Epithelial cell of prostate (primary cell): ENCODE measurements at regions not wholly inside any gene's neighbourhood (a gene's known extent, or its start where the extent isn't known, plus 50 kb on each side); places are given as distances from the start of the nearest gene placed in this dataset.
A peak's percentile ranks its signal among the peaks of the same experiment; 100 is the strongest.

Experiments
- DNase-seq: peaks from one replicate; pipeline ENCODE4 v3.0.0-alpha.2; 2011; ENCODE audit warnings: low read depth, low spot score
- H3K27ac ChIP-seq: fragments of 450-650 bp; 2 replicates; pipeline ENCODE4 v1.5.1; 2017; ENCODE audit warnings: mild to moderate bottlenecking

- peak overlapping the region; percentile 28 for H3K27ac ChIP-seq
- DNase-seq = no peak
These were observed 969.2 kb upstream of the SLC35B3 start for GRCh38 chr6:9404351-9405146.

DNA sequence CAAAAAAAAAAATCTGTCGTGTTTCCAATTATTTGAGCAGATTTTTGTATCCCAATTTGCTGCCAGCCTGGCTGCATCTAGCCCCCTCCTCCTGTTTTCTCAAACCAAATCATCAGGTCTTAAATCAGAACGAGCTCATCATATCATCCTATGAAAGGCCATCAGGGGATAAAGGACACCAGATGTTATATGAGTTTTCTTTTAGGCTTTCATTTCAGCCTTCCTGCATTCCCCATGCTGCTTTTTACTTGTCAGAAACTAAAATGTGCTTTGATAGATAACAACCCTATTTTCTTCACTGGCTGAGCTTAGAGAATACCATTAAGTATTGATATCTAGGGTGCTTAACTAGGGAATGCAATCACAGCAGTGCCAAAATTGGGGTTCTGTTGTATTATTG lies 968.4 kb upstream of the SLC35B3 start:
- H3K27ac ChIP-seq = no peak overlapping the region
- no peak for DNase-seq

DNA sequence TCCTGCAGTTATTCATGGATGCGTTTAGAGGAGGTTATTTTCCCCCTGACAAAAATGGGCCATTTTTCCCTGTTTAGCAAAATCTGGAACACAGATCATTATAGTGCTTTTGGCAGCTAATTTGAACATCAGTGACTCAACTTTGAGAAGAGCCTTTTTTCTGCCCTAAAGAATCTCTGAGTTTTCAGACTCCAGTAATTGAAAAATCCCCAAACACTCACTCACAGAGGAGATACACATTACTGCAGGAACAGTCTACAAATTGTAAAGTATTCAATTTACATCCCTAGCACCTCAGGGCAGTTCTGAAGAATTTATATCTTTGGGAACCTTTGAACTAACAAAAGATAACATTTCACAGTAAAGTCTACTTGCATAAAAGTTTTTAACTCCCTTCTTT lies 966.6 kb upstream of the SLC35B3 start:
- DNase-seq = no peak
- H3K27ac ChIP-seq = no peak overlapping the region

DNA sequence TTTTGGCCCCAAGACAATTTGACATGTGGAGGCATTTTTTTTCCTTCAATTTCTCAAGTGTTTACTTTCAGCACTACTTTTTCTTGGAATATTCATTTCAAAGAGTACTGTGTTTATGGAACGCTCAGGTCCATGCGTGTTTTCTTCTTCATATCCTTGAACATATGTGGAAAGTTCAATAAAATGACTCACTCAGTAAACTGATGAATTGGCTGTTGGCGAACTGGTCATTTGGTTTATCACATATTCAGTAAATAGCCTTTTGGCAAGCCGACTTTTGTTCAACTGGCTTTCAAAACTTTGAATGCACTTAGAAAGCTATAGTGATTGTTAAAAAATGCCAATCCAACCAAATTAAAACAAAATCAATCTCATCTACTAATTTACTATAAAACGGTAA lies 964.6 kb upstream of the SLC35B3 start:
- DNase-seq = peak; percentile 20
- H3K27ac ChIP-seq = peak overlapping the region; percentile 7

DNA sequence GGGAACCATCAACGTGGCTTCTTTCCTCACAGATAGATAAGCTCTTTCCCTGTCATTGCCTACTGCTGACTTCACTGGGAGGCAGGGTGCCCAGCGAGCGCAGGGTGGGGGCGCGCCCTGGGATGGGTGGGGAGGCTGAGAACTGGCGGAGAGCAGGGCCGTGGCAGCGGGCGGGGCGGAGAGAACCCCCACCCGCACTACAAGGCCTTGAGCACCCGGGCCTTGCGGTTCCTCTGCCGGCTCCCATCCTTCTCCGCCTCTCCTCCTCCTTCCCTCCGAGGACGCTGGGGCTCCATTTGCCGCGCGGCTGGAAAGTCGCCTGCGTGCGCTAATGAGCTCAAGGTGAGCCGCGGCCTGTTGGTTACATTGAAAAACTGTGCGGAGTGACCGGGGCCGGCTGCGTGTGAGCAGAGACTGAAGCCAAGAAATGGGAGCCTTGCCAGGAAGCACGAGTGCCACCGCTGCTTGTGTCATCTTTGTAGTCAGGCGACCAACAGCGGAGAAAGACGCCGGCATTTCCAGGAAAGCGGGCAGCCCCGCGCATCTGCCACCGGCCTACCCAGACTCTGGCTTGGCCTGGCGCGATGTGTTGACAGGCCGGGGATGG lies 963.5 kb upstream of the SLC35B3 start:
- no peak overlapping the region for H3K27ac ChIP-seq
- DNase-seq = no peak

- peak; percentile 16 for DNase-seq
- no peak overlapping the region for H3K27ac ChIP-seq
These were observed 962.9 kb upstream of the SLC35B3 start for GRCh38 chr6:9398071-9398766.

- no peak overlapping the region for H3K27ac ChIP-seq
- DNase-seq = no peak
These were observed 953.3 kb upstream of the SLC35B3 start for GRCh38 chr6:9388596-9388995.

- DNase-seq = no peak
- no peak overlapping the region for H3K27ac ChIP-seq
These were observed 945.2 kb upstream of the SLC35B3 start for GRCh38 chr6:9380568-9380967.

GRCh38 chr6:9373308-9373707 lies 938.0 kb upstream of the SLC35B3 start:
- H3K27ac ChIP-seq = no peak overlapping the region
- no peak for DNase-seq

GRCh38 chr6:9370480-9370879 lies 935.1 kb upstream of the SLC35B3 start:
- DNase-seq = no peak
- no peak overlapping the region for H3K27ac ChIP-seq

DNA sequence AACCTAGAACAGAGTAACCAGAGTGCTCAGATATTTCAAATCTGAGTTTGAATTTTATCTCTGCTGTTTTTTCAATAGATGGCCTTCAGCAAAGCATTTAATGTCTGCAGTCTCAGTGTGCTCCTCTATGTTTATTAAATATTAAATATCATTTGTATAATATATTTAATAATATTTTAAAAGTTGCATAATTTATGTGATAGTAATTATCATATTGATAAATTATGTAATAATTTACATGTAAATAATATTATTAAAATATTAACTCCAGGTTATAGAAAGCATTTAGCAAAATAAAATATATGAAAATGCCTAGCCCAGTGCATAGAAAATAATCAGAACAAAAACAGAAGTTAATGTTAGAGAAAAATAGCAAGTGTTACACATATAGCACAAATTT lies 930.0 kb upstream of the SLC35B3 start:
- H3K27ac ChIP-seq = no peak overlapping the region
- DNase-seq = no peak

DNA sequence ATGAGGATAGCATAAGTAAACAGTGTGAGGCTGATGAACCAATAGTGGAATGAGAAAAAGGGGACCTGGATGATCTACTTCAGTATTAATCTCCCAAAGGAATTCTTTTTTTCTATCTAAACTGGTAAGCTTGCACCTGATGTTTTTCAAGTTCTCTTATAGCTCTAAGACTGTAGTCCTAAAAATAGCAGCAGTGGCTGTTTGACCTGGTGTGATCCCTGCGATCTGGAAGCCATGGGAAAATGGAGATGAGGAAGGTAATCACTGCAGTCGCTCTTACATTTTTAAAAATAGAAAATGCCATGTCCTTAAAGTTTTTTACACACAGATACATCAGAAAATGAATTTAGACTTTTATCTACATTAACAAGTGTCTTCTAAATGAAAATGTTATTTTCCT lies 926.4 kb upstream of the SLC35B3 start:
- H3K27ac ChIP-seq = no peak overlapping the region
- DNase-seq = no peak

GRCh38 chr6:9360881-9361280 lies 925.5 kb upstream of the SLC35B3 start:
- DNase-seq = no peak
- no peak overlapping the region for H3K27ac ChIP-seq

GRCh38 chr6:9347608-9348007 lies 912.3 kb upstream of the SLC35B3 start:
- H3K27ac ChIP-seq = no peak overlapping the region
- no peak for DNase-seq

DNA sequence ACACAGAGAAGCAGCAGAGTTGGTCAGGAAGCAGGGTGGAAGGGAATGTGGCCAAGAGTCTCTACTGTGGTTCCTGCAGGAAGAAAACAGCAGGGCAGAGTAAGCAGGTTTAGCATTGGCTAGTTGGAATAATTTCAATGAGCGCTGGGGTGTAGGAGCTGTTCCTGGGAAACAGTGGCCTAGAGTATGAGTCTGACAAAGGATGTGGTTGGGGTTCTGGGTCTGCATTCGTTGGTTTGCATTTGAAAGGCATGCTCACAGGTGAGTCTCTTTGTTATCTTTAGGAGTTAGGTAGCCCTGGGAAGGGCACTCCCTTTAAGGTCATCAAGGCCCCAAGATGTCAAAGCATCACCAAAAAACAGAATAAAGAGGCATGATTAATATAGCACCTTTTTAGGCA lies 911.6 kb upstream of the SLC35B3 start:
- no peak for DNase-seq
- no peak overlapping the region for H3K27ac ChIP-seq

GRCh38 chr6:9335431-9335830 lies 900.1 kb upstream of the SLC35B3 start:
- DNase-seq = no peak
- no peak overlapping the region for H3K27ac ChIP-seq

DNA sequence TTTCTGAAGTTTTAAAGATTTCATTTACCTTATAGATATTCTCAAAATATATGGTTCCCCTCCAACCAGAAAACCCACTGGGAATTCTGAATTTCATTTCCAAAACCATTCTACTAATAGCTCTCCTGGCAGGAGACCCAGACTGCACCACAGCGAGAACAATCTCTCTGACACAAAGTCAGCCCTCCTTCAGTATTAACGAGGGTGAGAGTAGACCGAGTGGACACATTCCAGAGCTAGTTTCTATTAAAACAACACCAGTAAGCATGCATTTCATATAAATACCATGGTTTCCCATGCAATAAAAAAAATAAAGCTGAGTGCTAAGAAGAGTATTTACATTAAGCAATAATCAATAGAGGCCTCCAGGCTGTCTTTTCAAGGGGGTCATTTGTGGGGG lies 899.6 kb upstream of the SLC35B3 start:
- no peak for DNase-seq
- no peak overlapping the region for H3K27ac ChIP-seq

GRCh38 chr6:9332241-9332780 lies 897.0 kb upstream of the SLC35B3 start:
- no peak overlapping the region for H3K27ac ChIP-seq
- no peak for DNase-seq

- DNase-seq = no peak
- H3K27ac ChIP-seq = no peak overlapping the region
These were observed 881.5 kb upstream of the SLC35B3 start for GRCh38 chr6:9316831-9317230.

- DNase-seq = no peak
- H3K27ac ChIP-seq = no peak overlapping the region
These were observed 880.8 kb upstream of the SLC35B3 start for GRCh38 chr6:9315966-9316650.

DNA sequence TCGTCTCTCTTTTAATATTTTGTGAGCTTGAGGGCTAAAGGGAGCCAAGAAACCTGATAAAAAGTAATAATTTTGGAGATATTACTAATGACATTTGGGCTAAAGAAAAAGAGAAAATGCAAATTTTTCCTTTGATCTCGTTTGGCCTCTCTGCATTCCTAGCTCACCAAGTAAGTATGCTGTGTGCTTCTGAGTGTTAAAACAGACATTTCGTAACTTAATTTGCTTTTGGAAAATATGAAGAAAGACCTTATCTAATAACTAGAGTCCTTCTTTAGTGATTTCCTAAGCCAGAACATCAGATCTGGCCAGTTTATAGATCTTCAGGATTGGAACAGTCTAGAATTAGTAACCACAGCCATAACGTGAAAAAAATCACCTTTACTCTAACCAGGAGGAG lies 872.9 kb upstream of the SLC35B3 start:
- peak overlapping the region; percentile 7 for H3K27ac ChIP-seq

More for the DNA sequence above, 872.9 kb upstream of the SLC35B3 start:
- no peak for DNase-seq
